HK-2 (cell line): ENCODE measurements at regions not wholly inside any gene's neighbourhood (a gene's known extent, or its start where the extent isn't known, plus 50 kb on each side); places are given as distances from the start of the nearest gene placed in this dataset.
"Not testable (repeated sequence)": the region's sequence is repeated elsewhere in the genome, so short reads cannot be mapped to it uniquely, and the experiment has no call there.

Experiments used
- DNase-seq: peaks from one replicate; pipeline ENCODE4 v3.0.0-alpha.2; 2018; ENCODE audit not compliant: unreplicated experiment

DNA sequence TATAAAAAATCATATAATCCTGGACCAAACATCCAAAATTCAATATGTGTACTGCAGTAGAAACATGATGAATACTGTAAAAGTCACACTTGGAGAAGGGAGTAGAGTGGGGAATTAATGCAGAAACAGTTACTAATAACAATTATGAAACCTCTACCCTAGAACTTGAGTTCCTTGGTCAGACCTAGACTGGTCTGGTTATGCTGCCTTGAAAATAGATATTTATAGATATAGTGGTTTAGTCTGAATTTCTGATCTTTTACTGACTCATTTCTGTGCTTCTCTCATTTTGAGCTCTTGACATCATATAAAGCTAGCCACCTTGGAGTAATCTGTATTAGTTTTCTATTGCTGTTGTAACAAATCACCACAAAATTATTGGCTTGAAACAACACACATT lies 808.7 kb upstream of the CDH10 start:
- no peak for DNase-seq

DNA sequence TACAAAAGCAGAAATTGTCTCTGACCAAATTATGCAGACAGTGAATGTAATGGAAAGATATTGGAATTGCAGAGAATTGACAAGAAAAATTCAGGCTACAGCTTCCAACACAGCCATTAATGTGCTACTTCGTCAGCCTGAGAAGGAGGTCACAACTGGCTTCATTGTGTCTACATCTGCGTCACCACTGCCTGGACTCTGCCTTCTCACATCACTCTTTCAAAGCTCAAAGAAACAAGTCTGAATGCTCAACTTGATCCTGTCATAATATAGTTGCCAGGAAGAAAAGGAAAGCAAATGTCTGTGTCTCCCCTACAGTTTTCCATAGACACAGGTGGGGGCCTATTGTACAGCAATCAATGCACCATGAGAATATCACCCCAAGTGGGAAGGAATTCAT lies 806.5 kb upstream of the CDH10 start:
- DNase-seq, result no peak

DNA sequence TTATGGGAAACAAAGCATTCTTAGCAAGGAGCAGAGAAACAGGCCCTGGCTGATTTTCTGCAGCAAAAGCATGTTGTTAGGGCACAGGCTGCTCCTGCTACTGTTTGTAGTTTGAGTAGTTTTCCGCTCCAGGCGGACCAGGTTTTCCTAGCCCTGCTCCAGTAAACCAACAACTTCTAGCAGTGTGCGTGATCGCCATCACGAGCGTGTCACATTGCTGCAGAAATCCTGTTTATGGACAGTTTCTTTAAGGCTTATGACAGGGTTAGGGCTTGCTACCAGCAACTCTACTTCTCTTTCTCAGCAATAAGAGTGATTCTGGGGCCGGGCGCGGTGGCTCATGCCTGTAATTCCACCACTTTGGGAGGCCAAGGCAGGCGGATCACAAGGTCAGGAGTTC lies 803.9 kb upstream of the CDH10 start:
- DNase-seq, result no peak

DNA sequence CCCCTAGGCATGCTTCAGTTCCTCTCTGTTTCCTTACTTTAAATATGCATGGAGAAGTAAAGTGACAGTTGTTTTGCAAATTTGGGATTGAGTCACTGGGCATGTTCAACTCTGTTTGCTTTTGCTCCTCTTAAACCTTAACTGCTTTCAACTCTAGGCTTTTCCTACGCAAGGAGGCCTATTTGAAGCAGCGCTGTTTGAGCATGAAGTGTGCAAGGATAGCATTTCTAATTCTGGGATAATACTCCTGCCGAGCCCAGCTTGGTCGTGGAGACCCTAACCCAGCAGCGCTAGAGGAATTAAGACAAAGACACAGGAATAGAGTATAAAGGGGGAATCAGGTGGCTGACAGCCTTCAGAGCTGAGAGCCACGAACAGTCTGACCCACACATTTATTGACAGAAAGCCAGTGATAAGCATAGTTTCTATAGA lies 803.4 kb upstream of the CDH10 start:
- DNase-seq, result no peak

- not testable (repeated sequence) for DNase-seq
These were observed 801.3 kb upstream of the CDH10 start for GRCh38 chr5:25446061-25446420.

DNA sequence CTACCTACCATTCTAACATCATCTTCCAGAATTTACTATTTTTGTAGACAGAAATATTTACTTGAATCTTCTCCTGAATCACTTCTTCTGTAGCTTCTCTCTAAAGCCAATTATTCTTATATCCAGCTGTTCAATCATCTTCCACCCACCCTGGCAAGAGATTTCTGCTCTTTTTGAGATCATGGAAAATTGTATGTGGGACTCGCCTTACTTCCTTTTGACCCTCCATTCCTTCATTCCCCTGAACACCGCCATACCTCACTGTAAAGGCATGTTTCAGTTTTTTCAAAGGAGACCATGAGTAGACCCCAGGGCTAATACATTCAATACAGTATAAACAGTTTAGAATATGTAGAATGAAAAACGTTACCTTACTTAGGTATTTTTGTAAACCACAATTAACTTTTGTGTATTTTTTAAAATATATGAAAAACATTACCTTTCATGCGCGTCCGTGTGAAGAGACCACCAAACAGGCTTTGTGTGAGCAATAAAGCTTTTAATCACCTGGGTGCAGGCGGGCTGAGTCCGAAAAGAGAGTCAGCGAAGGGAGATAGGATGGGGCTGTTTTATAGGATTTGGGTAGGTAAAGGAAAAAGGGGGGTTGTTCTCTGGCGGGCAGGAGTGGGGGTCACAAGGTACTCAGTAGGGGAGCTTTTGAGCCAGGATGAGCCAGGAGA lies 800.7 kb upstream of the CDH10 start:
- DNase-seq, result not testable (repeated sequence)

GRCh38 chr5:25444697-25445096 lies 799.9 kb upstream of the CDH10 start:
- no peak for DNase-seq

- no peak for DNase-seq
These were observed 797.0 kb upstream of the CDH10 start for GRCh38 chr5:25441810-25442209.

GRCh38 chr5:25439025-25439424 lies 794.2 kb upstream of the CDH10 start:
- no peak for DNase-seq

GRCh38 chr5:25438375-25438774 lies 793.6 kb upstream of the CDH10 start:
- not testable (repeated sequence) for DNase-seq

- no peak for DNase-seq
These were observed 791.7 kb upstream of the CDH10 start for GRCh38 chr5:25436452-25436851.

- DNase-seq, result no peak
These were observed 791.1 kb upstream of the CDH10 start for GRCh38 chr5:25435882-25436281.

- no peak for DNase-seq
These were observed 782.5 kb upstream of the CDH10 start for GRCh38 chr5:25427240-25427639.

DNA sequence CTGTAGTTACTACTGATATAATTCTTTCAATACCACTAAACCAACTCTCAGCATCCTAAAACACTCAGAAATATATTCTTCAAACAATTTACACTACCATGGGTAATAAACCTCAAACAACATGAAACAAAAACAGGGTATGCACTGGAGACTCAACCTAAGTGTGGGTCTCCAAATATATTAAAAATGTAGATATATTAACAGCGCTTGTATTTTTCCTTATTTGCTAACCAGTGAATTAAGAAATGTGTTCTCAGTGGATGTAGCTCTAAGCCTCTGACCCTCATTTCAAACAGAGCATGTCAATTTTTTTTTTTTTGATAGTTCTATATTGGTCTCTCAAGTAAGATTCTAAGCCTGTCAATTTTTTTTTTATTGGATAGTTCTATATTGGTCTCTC lies 778.5 kb upstream of the CDH10 start:
- no peak for DNase-seq

DNA sequence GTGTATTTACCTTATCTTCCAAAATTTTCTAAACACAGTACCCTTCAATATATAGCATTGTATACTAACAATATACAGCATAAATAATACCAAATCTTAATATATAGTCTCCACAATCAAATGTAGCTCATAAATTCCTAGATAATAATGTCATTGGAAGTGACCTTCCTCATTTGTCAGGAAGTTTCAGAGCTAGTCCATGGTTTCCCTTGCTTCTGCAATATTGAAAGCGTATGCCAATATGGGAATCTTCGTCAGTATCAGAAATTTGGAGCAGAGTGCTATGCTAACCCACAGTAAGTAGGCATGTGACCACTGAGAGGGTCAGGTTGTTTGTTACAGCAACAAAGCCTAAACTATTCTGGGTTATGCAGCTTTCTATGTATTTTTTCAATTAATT lies 774.9 kb upstream of the CDH10 start:
- no peak for DNase-seq

DNA sequence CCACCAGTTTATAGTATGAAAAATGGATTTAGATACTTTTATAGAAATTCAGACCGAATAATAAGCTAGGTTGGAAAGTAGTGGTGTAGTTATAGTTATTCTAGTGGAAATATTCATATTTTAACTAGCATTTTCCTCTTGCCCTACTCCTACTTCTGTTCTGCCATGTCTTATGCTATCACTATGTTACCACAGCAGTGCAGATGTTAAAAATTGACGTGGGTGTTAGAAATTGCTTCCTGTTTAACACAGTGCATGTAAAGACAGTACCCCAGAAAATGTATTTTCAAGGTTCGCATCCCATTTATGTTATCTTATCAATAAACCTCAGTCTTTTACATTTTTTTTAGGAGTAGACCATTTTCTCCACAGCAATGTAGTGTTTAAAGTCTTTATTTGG lies 774.2 kb upstream of the CDH10 start:
- no peak for DNase-seq

- DNase-seq, result no peak
These were observed 773.6 kb upstream of the CDH10 start for GRCh38 chr5:25418319-25418859.

DNA sequence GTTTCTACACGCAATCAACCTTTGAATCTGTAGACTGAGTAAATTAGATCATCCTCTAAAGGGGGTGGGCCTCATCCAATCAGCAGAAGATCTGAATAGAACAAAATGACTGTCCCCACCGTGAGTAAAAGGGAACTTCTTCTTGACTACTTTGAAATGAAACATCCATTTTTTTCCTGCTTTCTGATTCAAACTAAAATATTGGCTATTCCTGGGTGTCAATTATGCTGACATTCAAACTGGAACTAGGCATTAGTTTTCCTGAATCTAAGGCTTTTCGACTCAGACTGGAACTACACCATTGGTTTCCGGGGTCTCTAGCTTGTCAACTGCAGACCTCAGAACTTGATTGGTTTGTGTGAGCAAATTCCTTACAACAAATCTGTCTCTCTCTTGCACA lies 772.2 kb upstream of the CDH10 start:
- DNase-seq, result no peak

- DNase-seq, result no peak
These were observed 771.2 kb upstream of the CDH10 start for GRCh38 chr5:25415970-25416369.

- peak; percentile 16 for DNase-seq
These were observed 770.0 kb upstream of the CDH10 start for GRCh38 chr5:25414742-25415141.

GRCh38 chr5:25412116-25412661 lies 767.4 kb upstream of the CDH10 start:
- DNase-seq, result no peak

DNA sequence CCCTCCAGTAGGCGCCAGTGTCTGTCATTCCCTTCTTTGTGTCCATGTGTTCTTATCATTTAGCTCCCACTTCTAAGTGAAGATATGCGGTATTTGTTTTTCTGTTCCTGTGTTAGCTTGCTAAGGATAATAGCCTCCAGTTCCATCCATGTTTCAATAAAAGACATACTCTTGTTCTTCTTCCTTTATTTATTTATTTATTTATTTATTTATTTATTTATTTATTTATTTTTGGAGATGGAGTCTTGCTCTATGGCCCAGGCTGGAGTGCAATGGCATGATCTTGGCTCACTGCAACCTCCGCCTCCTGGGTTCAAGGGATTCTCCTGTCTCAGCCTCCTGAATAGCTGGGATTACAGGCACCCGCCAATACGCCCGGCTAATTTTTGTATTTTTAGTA lies 762.6 kb upstream of the CDH10 start:
- not testable (repeated sequence) for DNase-seq

GRCh38 chr5:25405850-25406249 lies 761.1 kb upstream of the CDH10 start:
- no peak for DNase-seq
